GM10248 (cell line): ENCODE measurements at regions not wholly inside any gene's neighbourhood (a gene's known extent, or its start where the extent isn't known, plus 50 kb on each side); places are given as distances from the start of the nearest gene placed in this dataset.
A peak's percentile ranks its signal among the peaks of the same experiment; 100 is the strongest.

Experiments
- CTCF ChIA-PET: fragments of 300-600 bp; sonication (Branson Sonifier 250); formaldehyde crosslinking; extraction: SDS; loops from one replicate; lab custom pipeline; 2021; ENCODE audit warnings: antibody characterized with exemption; lab: Yijun Ruan, JAX
- POLR2A ChIA-PET: fragments of 350-650 bp; sonication (Branson Sonifier 250); formaldehyde crosslinking; extraction: SDS; loops from one replicate; lab custom pipeline; 2020; ENCODE audit warnings: antibody characterized with exemption; lab: Yijun Ruan, JAX
- DNase-seq: peaks from one replicate; pipeline ENCODE4 v3.0.0; 2012; ENCODE audit errors: extremely low spot score
- CTCF ChIP-seq: IDR thresholded peaks from 2 replicates; pipeline ENCODE4 v1.5.1; 2012; ENCODE audit warnings: mild to moderate bottlenecking, low read depth; ENCODE audit errors: extremely low read depth, missing control alignments, control extremely low read depth

GRCh38 chr6:51550243-51550642 is 537.2 kb downstream of the PKHD1 start:
- ChIA-PET POLR2A (no interaction called here), CTCF (no interaction called here)

GRCh38 chr6:51552435-51552834 is 535.0 kb downstream of the PKHD1 start:
- ChIA-PET POLR2A (no interaction called here), CTCF (no interaction called here)
- DNase-seq: no peak
- no peak for TF ChIP-seq CTCF

More at GRCh38 chr6:51550243-51550642, 537.2 kb downstream of the PKHD1 start:
- TF ChIP-seq CTCF: no peak
- no peak for DNase-seq

- no peak for DNase-seq
- ChIA-PET POLR2A (no interaction called here), CTCF (no interaction called here)
- no peak for TF ChIP-seq CTCF
Measured at GRCh38 chr6:51553246-51554015, 534.0 kb downstream of the PKHD1 start.

- no peak for DNase-seq
- ChIA-PET POLR2A (no interaction called here), CTCF (no interaction called here)
- TF ChIP-seq CTCF: no peak
Measured at GRCh38 chr6:51554029-51554428, 533.4 kb downstream of the PKHD1 start.

GRCh38 chr6:51559059-51559458 is 528.4 kb downstream of the PKHD1 start:
- CTCF ChIA-PET: interaction anchor here (0.7 kb wide), 1 partner anchor 11 kb away, joined by 3 read pairs; no protein-coding TSS in a partner anchor
- no peak for DNase-seq
- peak; percentile 10 for TF ChIP-seq CTCF
- POLR2A ChIA-PET: no interaction called here

GRCh38 chr6:51562198-51562597 is 525.2 kb downstream of the PKHD1 start:
- CTCF ChIA-PET: interaction anchor here (1.3 to 1.9 kb wide), 3 partner anchors 14 to 19 kb away, joined by 3 to 6 read pairs (median 4); no protein-coding TSS in a partner anchor
- DNase-seq: peak; percentile 15
- TF ChIP-seq CTCF: no peak
- POLR2A ChIA-PET: no interaction called here
